Effector memory CD4-positive, alpha-beta T cell (primary cell): ENCODE measurements at regions not wholly inside any gene's neighbourhood (a gene's known extent, or its start where the extent isn't known, plus 50 kb on each side); places are given as distances from the start of the nearest gene placed in this dataset.

Experiments
- DNase-seq, 3 donors: peaks; one replicate each; pipeline ENCODE4 v3.0.0-alpha.2; 2020
- H3K27ac ChIP-seq: 2 replicates; pipeline ENCODE4 v1.7.0; 2013; ENCODE audit warnings: mild to moderate bottlenecking, low read length, moderate library complexity; ENCODE audit not compliant: insufficient read depth, poor library complexity, severe bottlenecking
- H3K27me3 ChIP-seq: replicated peaks from 2 replicates; pipeline ENCODE4 v1.7.0; 2013; ENCODE audit warnings: mild to moderate bottlenecking, low read length; ENCODE audit not compliant: insufficient read depth, control insufficient read depth, poor library complexity, severe bottlenecking
- H3K36me3 ChIP-seq: 2 replicates; pipeline ENCODE4 v1.7.0; 2013; ENCODE audit warnings: mild to moderate bottlenecking, low read length, moderate library complexity; ENCODE audit not compliant: control insufficient read depth, insufficient read depth
- H3K4me1 ChIP-seq: 2 replicates; pipeline ENCODE4 v1.7.0; 2013; ENCODE audit warnings: low read length, mild to moderate bottlenecking; ENCODE audit not compliant: control insufficient read depth, insufficient read depth, poor library complexity, severe bottlenecking
- H3K4me3 ChIP-seq: 2 replicates; pipeline ENCODE4 v1.7.0; 2013; ENCODE audit warnings: low read length, low read depth, mild to moderate bottlenecking; ENCODE audit not compliant: insufficient read depth, poor library complexity, severe bottlenecking
- H3K9me3 ChIP-seq: 2 replicates; pipeline ENCODE4 v1.7.0; 2013; ENCODE audit warnings: mild to moderate bottlenecking, low read length, moderate library complexity; ENCODE audit not compliant: control insufficient read depth

- no peak for DNase-seq
- no peak overlapping the region for H3K27ac ChIP-seq
- no peaks in the 10 kb centered on the region for H3K9me3 ChIP-seq
- peaks cover 9% of the 10 kb centered on the region for H3K4me1 ChIP-seq
- no peak overlapping the region for H3K4me3 ChIP-seq
- no peaks in the 10 kb centered on the region for H3K27me3 ChIP-seq
- H3K36me3 ChIP-seq: no peaks in the 10 kb centered on the region
Measured at GRCh38 chr1:19009882-19010321, 53.4 kb upstream of the IFFO2 start.

DNA sequence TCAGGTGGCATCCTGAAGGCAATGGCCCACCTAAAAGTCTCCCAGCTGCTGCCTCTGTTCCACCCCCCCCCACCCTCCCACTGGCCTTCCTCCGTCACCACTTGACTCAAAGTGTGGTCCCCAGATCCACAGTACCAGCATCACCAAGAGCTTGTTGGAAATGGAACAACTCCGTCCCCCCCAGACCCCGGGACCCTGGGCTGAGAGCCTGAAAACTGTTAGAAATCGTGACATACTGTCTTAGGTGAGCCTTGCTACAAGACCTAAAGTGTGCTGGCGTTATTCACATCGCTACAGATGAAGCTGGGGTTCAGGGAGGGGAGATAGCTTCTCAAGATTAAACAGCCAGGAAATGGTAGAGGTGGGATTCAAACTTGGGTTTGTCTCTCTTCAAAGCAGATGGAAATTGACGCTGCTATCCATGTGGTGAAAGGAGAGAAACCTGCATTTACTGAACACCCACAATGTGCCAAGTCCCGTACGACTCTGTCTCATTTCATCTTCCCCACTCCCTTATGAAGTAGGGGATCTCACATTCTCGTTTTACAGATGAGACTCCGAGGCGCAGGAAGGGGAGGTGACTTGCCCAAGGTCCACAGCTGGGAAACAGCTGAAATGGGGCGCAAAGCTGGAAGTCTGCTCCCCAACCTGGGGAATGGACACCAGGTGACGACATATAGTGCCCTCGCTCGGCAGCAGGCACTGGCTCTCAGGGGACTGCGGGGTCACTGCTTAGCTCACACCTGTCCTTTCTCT, 52.8 kb upstream of the IFFO2 start:
- H3K27ac ChIP-seq: no peak overlapping the region
- no peak for DNase-seq
- H3K4me1 ChIP-seq: peaks cover 9% of the 10 kb centered on the region
- H3K9me3 ChIP-seq: no peaks in the 10 kb centered on the region
- H3K4me3 ChIP-seq: no peak overlapping the region
- H3K27me3 ChIP-seq: no peaks in the 10 kb centered on the region
- no peaks in the 10 kb centered on the region for H3K36me3 ChIP-seq

- H3K4me1 ChIP-seq: peaks cover 9% of the 10 kb centered on the region
- no peaks in the 10 kb centered on the region for H3K36me3 ChIP-seq
- DNase-seq: no peak
- no peak overlapping the region for H3K27ac ChIP-seq
- H3K27me3 ChIP-seq: no peaks in the 10 kb centered on the region
- H3K9me3 ChIP-seq: no peaks in the 10 kb centered on the region
- no peak overlapping the region for H3K4me3 ChIP-seq
Measured at GRCh38 chr1:19007491-19008441, 51.3 kb upstream of the IFFO2 start.

GRCh38 chr1:19006837-19007271, 50.4 kb upstream of the IFFO2 start:
- DNase-seq: no peak
- H3K36me3 ChIP-seq: no peaks in the 10 kb centered on the region
- H3K4me1 ChIP-seq: peaks cover 9% of the 10 kb centered on the region
- no peaks in the 10 kb centered on the region for H3K27me3 ChIP-seq
- no peak overlapping the region for H3K27ac ChIP-seq
- no peak overlapping the region for H3K4me3 ChIP-seq
- H3K9me3 ChIP-seq: no peaks in the 10 kb centered on the region
